CD4-positive, alpha-beta T cell treated with Interleukin-6 for 4 hours (primary cell): ENCODE measurements at regions not wholly inside any gene's neighbourhood (a gene's known extent, or its start where the extent isn't known, plus 50 kb on each side); places are given as distances from the start of the nearest gene placed in this dataset.
"Not testable (repeated sequence)": the region's sequence is repeated elsewhere in the genome, so short reads cannot be mapped to it uniquely, and the experiment has no call there.

Experiments
- DNase-seq: peaks from one replicate; pipeline ENCODE4 v3.0.0-alpha.2; 2020; ENCODE audit warnings: mixed read lengths

GRCh38 chr5:136615251-136616119, 250.1 kb upstream of the TRPC7 start:
- DNase-seq, result no peak

DNA sequence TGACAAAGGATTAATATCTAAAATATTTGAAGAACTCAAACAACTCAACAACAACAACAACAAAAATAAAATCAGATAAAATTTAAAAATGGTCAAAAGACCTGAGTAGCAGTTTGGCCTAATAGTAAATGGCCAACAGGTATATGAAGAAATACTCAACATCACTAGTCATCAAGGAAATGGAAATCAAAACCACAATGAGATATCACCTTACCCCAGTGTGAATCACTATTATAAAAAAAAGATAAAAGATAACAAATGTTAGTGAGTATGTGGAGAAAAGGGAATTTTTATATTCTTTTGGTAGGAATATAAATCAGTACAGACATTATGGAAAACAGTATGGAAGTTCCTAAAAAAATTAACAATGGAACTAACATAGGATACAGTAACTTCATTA, 247.9 kb upstream of the TRPC7 start:
- DNase-seq, result no peak

DNA sequence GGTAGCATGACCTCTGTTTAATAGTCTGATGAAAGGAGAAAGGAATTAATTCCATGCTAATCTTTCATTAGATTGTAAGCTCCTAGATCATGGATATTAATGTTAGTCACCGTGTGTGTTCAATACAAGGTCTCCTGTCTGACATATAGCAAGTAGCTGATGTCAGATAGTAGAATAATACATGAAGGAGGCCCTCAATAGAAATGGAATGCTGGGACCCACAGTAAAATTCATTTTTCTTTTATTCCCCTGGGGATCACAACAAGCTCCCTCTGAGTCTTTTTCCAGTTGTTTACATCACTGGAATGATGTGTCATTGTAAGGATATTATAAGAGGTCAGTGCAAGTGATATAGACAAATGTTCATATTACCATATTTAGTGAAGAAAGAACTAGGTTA, 240.3 kb upstream of the TRPC7 start:
- no peak for DNase-seq

GRCh38 chr5:136600306-136600705, 235.0 kb upstream of the TRPC7 start:
- DNase-seq, result no peak

DNA sequence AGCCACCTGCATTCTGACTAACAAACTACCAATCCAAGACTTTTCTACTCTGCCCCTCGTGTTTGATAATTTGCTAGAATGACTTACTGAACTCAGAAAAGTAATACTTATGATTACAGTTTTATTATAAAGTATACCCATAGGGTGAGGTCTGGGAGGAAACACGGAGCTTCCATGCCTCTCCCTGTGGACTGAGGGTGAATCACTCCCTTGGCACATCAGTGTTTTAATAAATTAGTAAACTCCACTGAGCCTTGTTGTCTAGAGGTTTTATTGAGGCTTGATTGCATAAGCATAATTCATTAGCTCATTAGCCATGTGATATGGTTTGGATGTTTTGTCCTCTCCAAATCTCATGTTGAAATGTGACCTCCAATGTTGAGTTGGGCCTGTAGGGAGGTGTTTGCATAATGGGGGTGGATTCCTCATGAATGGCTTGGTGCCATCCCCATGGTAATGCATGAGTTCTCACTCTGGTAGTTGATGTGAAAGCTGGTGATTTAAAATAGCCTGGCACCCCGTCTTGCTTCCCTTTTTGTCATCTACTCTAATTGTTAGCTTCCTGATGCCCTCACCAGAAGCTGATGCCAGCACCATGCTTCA, 233.6 kb upstream of the TRPC7 start:
- DNase-seq, result no peak

DNA sequence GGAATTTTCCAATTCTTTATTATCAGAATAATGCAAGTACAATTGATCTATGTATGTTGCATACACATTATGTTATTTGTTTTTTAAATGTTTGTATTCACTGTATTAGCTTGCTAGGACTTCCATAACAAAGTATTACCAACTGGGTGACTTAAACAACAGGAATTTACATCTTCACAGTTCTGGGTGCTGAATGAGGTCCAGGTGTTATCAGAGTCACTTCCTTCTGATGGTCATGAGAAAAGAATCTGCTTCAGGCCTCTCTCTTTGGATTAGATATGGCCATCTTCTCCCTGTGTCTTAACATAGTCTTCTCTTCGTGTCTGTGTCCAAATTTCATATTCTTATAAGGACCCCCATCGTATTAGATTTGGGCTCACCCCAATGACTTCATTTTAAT, 229.1 kb upstream of the TRPC7 start:
- DNase-seq, result no peak

- no peak for DNase-seq
Observed at GRCh38 chr5:136590581-136590980, 225.2 kb upstream of the TRPC7 start.

DNA sequence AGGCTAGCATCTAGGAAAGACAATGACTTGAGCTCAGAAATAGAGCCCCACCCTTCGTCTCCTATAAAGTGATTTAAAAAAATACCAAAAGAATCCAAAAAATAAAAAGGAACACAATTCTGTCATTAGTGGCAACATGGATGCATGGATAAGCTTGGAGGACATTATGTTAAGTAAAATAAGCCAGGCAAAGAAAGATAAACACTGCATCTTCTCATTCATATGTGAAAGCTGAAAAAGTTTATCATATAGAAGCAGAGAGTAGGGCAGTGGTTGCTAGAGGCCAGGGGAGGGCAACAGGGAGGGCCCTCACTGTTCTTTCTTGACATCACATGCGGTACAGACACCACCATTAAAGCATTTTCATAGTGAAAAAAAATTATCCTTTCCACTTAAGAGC, 220.9 kb upstream of the TRPC7 start:
- DNase-seq, result no peak

GRCh38 chr5:136584474-136584873, 219.1 kb upstream of the TRPC7 start:
- no peak for DNase-seq

GRCh38 chr5:136579238-136579637, 213.9 kb upstream of the TRPC7 start:
- no peak for DNase-seq

- not testable (repeated sequence) for DNase-seq
Observed at GRCh38 chr5:136569875-136570274, 204.5 kb upstream of the TRPC7 start.

DNA sequence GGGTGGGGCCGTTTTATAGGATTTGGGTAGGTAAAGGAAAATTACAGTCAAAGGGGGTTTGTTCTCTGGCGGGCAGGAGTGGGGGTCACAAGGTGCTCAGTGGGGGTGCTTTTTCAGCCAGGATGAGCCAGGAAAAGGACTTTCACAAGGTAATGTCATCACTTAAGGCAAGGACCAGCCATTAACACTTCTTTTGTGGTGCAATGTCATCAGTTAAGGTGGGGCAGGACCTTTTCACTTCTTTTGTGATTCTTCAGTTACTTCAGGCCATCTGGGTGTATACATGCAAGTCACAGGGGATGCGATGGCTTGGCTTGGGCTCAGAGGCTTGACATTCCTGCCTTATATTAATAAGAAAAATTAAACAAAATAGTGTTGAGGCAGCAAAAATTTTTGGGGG, 200.1 kb upstream of the TRPC7 start:
- DNase-seq, result not testable (repeated sequence)

DNA sequence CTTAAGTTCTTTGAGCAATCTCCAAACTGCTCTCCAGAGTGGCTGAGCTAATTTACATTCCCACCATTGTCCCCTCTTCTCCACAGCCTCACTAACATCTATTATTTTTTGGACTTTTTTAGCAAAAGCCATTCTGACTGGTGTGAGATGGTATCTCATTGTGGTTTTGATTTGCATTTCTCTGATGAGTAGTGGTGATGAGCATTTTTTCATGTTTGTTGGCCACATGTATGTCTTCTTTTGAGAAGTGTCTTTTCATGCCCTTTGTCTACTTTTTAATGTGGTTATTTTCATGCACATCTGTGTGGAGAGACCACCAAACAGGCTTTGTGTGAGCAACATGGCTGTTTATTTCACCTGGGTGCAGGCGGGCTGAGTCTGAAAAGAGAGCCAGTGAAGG, 199.7 kb upstream of the TRPC7 start:
- not testable (repeated sequence) for DNase-seq

DNA sequence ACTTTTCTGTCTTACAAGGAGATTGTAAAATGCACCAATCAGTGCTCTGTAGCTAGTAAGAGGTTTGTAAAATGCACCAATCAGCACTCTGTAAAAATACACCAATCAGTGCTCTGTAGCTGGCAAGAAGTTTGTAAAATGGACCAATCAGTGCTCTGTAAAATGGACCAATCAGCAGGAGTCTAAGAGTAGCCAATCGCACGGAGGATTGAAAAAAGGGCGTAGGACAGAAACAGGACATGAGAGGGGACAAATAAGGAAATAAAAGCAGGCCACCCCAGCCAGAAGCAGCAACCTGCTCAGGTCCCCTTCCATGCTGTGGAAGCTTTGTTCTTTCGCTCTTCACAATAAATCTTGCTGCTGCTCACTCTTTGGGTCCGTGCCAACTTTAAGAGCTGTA, 199.1 kb upstream of the TRPC7 start:
- not testable (repeated sequence) for DNase-seq

GRCh38 chr5:136563489-136563888, 198.1 kb upstream of the TRPC7 start:
- no peak for DNase-seq

DNA sequence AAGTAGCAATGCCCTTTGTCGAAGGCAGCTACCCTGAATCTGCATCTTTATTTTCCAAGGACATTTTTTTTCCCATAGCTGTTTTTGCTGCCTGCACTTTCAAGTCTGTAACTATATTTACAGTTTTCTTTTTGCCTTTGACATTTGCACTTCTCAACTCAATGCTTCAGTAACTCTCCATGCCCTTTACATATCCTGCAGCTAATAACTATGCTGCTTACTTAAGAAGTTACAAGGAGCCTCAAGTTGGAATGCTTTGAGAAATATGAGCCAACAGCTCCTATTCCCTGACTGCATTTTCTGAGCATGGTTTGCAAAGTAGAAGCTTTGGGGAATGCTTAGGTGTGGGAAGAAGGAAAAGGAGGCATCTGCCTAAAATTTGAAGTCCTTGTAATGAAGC, 194.8 kb upstream of the TRPC7 start:
- no peak for DNase-seq

GRCh38 chr5:136559651-136560050, 194.3 kb upstream of the TRPC7 start:
- no peak for DNase-seq

DNA sequence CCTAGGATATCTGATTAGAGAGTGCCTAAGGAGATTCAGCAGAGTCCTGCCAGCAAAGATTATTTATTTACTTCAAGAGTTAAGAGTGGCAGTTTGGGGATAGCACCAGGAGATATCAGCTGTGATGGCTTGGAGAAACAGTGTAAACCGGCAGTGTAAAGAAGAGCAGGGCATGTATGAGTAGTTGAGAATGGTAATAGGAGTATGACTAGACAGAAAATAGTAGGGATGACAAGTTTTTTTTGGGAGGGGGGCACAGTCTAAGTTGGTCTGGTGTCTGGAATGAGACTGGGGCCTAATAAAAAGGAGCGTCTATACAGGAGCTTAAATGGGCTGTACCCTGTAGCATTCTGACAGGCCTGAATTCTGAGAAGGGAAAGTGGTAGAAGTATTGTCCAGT, 181.8 kb upstream of the TRPC7 start:
- DNase-seq, result not testable (repeated sequence)

DNA sequence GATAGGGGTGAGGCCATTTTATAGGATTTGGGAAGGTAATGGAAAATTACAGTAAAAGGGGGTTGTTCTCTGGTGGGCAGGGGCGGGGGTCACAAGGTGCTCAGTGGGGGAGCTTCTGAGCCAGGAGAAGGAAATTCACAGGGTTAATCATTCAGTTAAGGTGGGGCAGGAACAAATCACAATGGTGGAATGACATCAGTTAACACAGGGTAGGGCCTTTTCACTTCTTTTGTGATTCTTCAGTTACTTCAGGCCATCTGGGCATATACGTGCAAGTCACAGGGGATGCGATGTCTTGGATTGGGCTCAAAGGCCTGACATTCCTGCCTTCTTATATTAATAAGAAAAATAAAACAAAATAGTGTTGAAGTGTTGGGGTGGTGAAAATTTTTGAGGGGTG, 181.1 kb upstream of the TRPC7 start:
- not testable (repeated sequence) for DNase-seq

DNA sequence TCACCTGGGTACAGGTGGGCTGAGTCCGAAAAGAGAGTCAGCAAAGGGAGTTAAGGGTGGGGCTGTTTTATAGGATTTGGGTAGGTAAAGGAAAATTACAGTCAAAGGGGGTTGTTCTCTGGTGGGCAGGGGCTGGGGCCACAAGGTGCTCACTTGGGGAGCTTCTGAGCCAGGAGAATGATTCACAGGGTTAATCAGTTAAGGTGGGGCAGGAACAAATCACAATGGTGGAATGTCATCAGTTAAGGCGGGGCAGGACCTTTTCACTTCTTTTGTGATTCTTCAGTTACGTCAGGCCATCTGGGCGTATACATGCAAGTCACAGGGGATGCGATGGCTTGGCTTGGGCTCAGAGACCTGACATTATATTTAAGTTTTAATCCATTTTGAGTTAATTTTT, 179.7 kb upstream of the TRPC7 start:
- DNase-seq, result not testable (repeated sequence)

DNA sequence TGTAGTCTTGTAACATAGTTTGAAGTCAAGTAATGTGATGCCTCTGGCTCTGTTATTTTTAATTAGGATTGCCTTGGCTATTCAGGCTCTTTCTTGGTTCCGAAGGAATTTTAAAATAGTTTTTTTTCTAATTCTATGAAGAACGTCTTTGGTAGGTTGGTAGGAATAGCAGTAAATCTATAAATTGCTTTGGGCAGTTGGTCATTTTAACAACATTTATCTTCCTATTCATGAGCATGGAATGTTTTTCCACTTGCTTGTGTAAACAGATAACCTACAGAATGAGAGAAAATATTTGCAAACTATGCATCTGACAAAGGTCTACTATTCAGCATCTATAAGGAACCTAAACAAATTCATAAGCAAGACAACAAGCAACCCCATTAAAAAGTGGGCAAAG, 173.2 kb upstream of the TRPC7 start:
- DNase-seq, result no peak

DNA sequence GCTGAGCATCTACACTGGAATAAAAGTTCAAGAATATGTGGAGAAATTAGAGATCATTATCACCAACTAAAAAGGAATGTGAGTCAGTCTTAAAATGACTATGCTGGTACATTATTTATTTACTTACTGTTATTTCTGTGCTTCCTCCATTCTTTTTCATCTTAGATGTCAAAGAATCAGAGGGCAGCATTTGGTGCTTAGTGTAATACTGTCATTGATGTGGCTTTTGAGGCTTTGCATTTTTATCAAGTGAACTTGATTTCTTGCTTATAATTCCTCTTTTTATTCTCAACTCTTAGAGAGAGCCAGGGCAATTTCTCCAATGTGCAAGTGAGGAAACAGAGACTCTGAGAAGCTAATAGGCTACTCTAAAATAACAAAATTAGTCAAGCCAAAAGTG, 163.7 kb upstream of the TRPC7 start:
- no peak for DNase-seq

DNA sequence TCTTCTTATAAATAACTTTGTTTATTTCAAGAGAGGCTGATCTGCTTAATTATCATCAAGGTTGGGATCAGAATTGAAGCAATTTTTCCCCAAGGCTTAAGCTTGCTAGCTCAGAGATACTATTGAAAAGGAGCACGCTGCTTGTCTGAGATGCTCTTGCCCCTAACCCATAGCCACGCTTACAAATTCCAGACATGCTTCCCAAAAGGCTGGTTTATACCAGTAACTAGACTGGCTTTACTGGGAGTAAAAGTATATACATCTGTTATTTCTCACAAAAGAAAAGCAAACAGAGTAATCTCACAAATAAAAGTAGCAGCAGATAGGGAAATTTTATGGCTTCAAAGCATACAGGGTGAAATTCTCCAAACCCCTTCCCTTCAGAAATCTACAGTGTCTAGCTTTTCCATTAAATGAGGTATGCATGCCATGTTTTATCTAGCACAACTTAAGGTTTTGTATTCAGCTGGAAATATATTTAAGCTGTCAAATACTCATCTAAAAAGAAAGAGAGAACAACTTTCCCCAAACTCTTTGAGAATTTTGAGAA, 163.2 kb upstream of the TRPC7 start:
- no peak for DNase-seq

DNA sequence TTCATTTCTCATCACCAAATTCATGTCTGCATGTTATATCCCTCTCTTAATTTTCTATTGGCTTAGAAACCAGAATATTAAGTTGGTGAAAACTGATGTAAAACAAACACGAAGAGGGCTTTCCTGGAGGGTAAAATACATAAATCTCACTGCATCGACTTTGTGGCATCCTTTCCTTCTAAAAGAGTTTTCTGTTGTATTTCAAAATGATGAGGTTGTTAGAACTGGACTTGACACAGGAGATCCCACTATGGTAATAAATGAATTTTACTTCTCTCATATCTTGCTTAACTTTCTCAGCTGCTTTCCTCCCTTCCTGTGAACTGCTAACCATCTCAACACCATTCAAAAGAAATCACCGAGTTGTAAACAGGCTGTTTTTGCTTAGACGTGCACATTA, 162.0 kb upstream of the TRPC7 start:
- DNase-seq, result no peak
